ENCODE measurements at regions not wholly inside any gene's neighbourhood (a gene's known extent, or its start where the extent isn't known, plus 50 kb on each side); places are given as distances from the start of the nearest gene placed in this dataset.

- no peak overlapping the region for H3K4me2 ChIP-seq (ENCODE audit: low read length)
- TF ChIP-seq EZH2 (IDR thresholded peaks at IDR 0.05; ENCODE audit: borderline replicate concordance, low read length) = no peak
- TF ChIP-seq CTCF (IDR thresholded peaks at IDR 0.05; ENCODE audit: low read length) = no peak
- no peaks in the 10 kb centered on the region for H3K36me3 ChIP-seq (ENCODE audit: insufficient read depth, low read length)
- H2AFZ ChIP-seq (ENCODE audit: low read length) = no peak overlapping the region
- no peaks in the 10 kb centered on the region for H3K79me2 ChIP-seq (ENCODE audit: insufficient read depth, low read length)
- H3F3A ChIP-seq (ENCODE audit: insufficient read depth, low read length) = no peaks in the 10 kb centered on the region
- no peaks in the 10 kb centered on the region; the same call in 1 of the 2 replicates for H3K27me3 ChIP-seq (ENCODE audit: insufficient read depth, low read length)
- H3K27ac ChIP-seq (ENCODE audit: low read depth, low read length, poor library complexity, severe bottlenecking) = no peak overlapping the region
- H4K20me1 ChIP-seq (ENCODE audit: insufficient read depth, low read length) = no peaks in the 10 kb centered on the region
- no peaks in the 10 kb centered on the region for H3K9me3 ChIP-seq (ENCODE audit: low read length)
- no peak overlapping the region for H3K4me3 ChIP-seq (ENCODE audit: low read depth, low read length, poor library complexity, severe bottlenecking)
- H3K9me2 ChIP-seq (ENCODE audit: low read depth, low read length) = no peaks in the 10 kb centered on the region
- H3K4me1 ChIP-seq (ENCODE audit: insufficient read depth, low read length, severe bottlenecking) = no peaks in the 10 kb centered on the region
- no peak overlapping the region for H3K9ac ChIP-seq (ENCODE audit: low read length)
Measured at GRCh38 chr11:13094930-13095687, 86.0 kb downstream of the RASSF10 start.

GRCh38 chr11:13098063-13098462 lies 88.9 kb downstream of the RASSF10 start:
- Histone ChIP-seq H3K79me2 (ENCODE audit: insufficient read depth, low read length) (no peaks in the 10 kb centered on the region), H3K4me2 (ENCODE audit: low read length) (no peak overlapping the region), H3K9me3 (ENCODE audit: low read length) (no peaks in the 10 kb centered on the region), H3F3A (ENCODE audit: insufficient read depth, low read length) (no peaks in the 10 kb centered on the region), H4K20me1 (ENCODE audit: insufficient read depth, low read length) (no peaks in the 10 kb centered on the region), H2AFZ (ENCODE audit: low read length) (no peak overlapping the region), H3K9ac (ENCODE audit: low read length) (no peak overlapping the region), H3K27ac (ENCODE audit: low read depth, low read length, poor library complexity, severe bottlenecking) (no peak overlapping the region), H3K4me1 (ENCODE audit: insufficient read depth, low read length, severe bottlenecking) (no peaks in the 10 kb centered on the region), H3K36me3 (ENCODE audit: insufficient read depth, low read length) (no peaks in the 10 kb centered on the region), H3K9me2 (ENCODE audit: low read depth, low read length) (no peaks in the 10 kb centered on the region), H3K27me3 (ENCODE audit: insufficient read depth, low read length) (no peaks in the 10 kb centered on the region; the same call in 1 of the 2 replicates), H3K4me3 (ENCODE audit: low read depth, low read length, poor library complexity, severe bottlenecking) (no peak overlapping the region)
- TF ChIP-seq EZH2 (IDR thresholded peaks at IDR 0.05; ENCODE audit: borderline replicate concordance, low read length) (no peak), CTCF (IDR thresholded peaks at IDR 0.05; ENCODE audit: low read length) (no peak)

- H3K36me3 ChIP-seq (ENCODE audit: insufficient read depth, low read length) = no peaks in the 10 kb centered on the region
- H2AFZ ChIP-seq (ENCODE audit: low read length) = no peak overlapping the region
- no peaks in the 10 kb centered on the region for H4K20me1 ChIP-seq (ENCODE audit: insufficient read depth, low read length)
- no peaks in the 10 kb centered on the region for H3K4me1 ChIP-seq (ENCODE audit: insufficient read depth, low read length, severe bottlenecking)
- H3K79me2 ChIP-seq (ENCODE audit: insufficient read depth, low read length) = no peaks in the 10 kb centered on the region
- no peaks in the 10 kb centered on the region for H3F3A ChIP-seq (ENCODE audit: insufficient read depth, low read length)
- no peak overlapping the region for H3K27ac ChIP-seq (ENCODE audit: low read depth, low read length, poor library complexity, severe bottlenecking)
- no peak overlapping the region for H3K4me3 ChIP-seq (ENCODE audit: low read depth, low read length, poor library complexity, severe bottlenecking)
- TF ChIP-seq EZH2 (IDR thresholded peaks at IDR 0.05; ENCODE audit: borderline replicate concordance, low read length) (no peak), CTCF (IDR thresholded peaks at IDR 0.05; ENCODE audit: low read length) (no peak)
- H3K4me2 ChIP-seq (ENCODE audit: low read length) = no peak overlapping the region
- no peak overlapping the region for H3K9ac ChIP-seq (ENCODE audit: low read length)
- H3K9me2 ChIP-seq (ENCODE audit: low read depth, low read length) = no peaks in the 10 kb centered on the region
- no peaks in the 10 kb centered on the region for H3K9me3 ChIP-seq (ENCODE audit: low read length)
- H3K27me3 ChIP-seq (ENCODE audit: insufficient read depth, low read length) = no peaks in the 10 kb centered on the region; the same call in 1 of the 2 replicates
Measured at GRCh38 chr11:13098616-13099289, 89.6 kb downstream of the RASSF10 start.

Measured in OCI-LY1 (cell line).